Right cardiac atrium (tissue), 5 donors: ENCODE measurements at regions not wholly inside any gene's neighbourhood (a gene's known extent, or its start where the extent isn't known, plus 50 kb on each side); places are given as distances from the start of the nearest gene placed in this dataset.

Experiments used
- ATAC-seq, 2 donors: fragments of 200-7000 bp; cut with Tn5 transposase; one replicate each; pipeline versions ENCODE4 v1.8.0 to v1.9.1; 2020; ENCODE audit warnings: moderate library complexity in 2 of 2, mild to moderate bottlenecking in 1 of 2
- DNase-seq, 3 donors: peaks; one replicate each; pipeline ENCODE4 v3.0.0-alpha.2; 2020
- H3K27ac ChIP-seq: one replicate; pipeline ENCODE4 v1.5.1; 2013; ENCODE audit warnings: mild to moderate bottlenecking, low read length, control low read depth, moderate library complexity
- H3K27me3 ChIP-seq: one replicate; pipeline ENCODE4 v1.6.1; 2013; ENCODE audit not compliant: control insufficient read depth, insufficient read depth
- H3K4me1 ChIP-seq: one replicate; pipeline ENCODE4 v1.6.1; 2013; ENCODE audit warnings: low read length; ENCODE audit not compliant: control insufficient read depth, insufficient read depth
- H3K4me3 ChIP-seq: one replicate; pipeline ENCODE4 v1.5.1; 2013; ENCODE audit warnings: low read length, control low read depth
- H3K9me3 ChIP-seq: one replicate; pipeline ENCODE4 v1.6.1; 2013; ENCODE audit warnings: low read length; ENCODE audit not compliant: control insufficient read depth
- WGBS: extraction: QIAGEN DNeasy Blood & Tissue Kit; methylation state at CpG from one replicate; pipeline ENCODE4 v1.1.7; 2013; 5-methylcytosine and 5-hydroxymethylcytosine counted together
- intact Hi-C, 4 donors: fragments of 100-400 bp; cut with DNase I; formaldehyde crosslinking; loops; one replicate each; pipeline versions ENCODE4 v1.11.0 to v1.14.0; 2022 to 2023
- donor health status: healthy with polysubstance abuse.
- donor health status: DM: no; HTN: yes; CAD: no.
- donor health status: DM: no; HTN: no; CAD: no.
- donor health status: DM: no; HTN: yes; CAD: no; lungs with severe emphysema.
- donor health status: DM: yes; HTN: yes; CAD: no.

DNA sequence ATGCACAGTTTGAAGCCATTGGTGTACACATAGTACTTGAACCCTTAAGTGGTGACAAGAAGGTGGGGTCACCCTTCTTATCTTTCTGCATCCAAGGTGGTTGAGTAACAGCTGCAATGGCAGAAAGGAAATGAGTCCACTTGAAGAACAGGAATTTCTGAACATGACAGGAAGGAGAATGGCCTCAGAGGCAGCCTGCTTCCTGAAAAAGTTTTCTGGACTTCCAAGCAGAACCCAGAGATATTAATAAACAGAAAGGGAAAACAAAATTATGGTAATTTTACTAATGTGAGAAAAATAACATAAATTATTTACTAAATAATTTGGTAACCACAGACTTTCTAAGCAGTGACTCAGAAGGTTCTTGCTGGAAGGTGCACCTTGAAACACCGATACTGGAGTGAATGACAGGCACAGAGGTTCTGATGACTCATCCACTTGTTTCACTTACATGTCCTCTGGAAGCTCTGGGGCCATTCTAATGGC is 119.9 kb upstream of the HS3ST1 start:
- intact Hi-C loops: no loop called here
- no peak for ATAC-seq
- no peak overlapping the region for H3K27ac ChIP-seq
- no peak overlapping the region for H3K4me3 ChIP-seq
- 59% methylated on average over 1 of the region's 1 CpG for WGBS
- no peak for DNase-seq
- H3K4me1 ChIP-seq: peaks cover 6% of the 10 kb centered on the region
- H3K27me3 ChIP-seq: no peaks in the 10 kb centered on the region
- no peaks in the 10 kb centered on the region for H3K9me3 ChIP-seq

GRCh38 chr4:11546391-11547175 is 117.9 kb upstream of the HS3ST1 start:
- peaks cover 6% of the 10 kb centered on the region for H3K4me1 ChIP-seq
- no peaks in the 10 kb centered on the region for H3K9me3 ChIP-seq
- ATAC-seq (no peak), DNase-seq (no peak)
- WGBS: 97% methylated on average over 1 of the region's 1 CpG
- no peaks in the 10 kb centered on the region for H3K27me3 ChIP-seq
- intact Hi-C loops: no loop called here
- no peak overlapping the region for H3K4me3 ChIP-seq
- no peak overlapping the region for H3K27ac ChIP-seq

DNA sequence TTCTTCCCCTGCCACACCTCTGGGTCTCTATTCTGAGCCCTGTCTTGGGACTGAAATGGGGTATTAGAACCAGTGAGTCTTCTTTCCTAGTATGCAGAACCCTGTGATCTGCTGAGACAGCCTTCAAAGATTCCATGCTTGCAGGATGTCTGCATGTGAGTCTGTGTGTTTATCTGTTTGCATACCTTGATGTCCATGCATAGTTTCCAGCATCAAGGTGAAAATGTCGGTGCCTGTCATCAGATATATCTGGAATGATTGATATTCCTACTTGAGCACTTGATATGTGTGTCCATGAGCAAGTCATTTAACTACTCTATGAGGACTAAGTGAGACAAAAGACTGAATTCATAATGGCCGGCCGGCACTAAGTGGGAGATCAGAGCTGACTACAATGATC is 117.0 kb upstream of the HS3ST1 start:
- no peaks in the 10 kb centered on the region for H3K9me3 ChIP-seq
- ATAC-seq: no peak

GRCh38 chr4:11544211-11544610 is 115.5 kb upstream of the HS3ST1 start:
- H3K27me3 ChIP-seq: no peaks in the 10 kb centered on the region

More for the DNA sequence above, 117.0 kb upstream of the HS3ST1 start:
- Histone ChIP-seq H3K4me1 (peaks cover 6% of the 10 kb centered on the region), H3K27ac (no peak overlapping the region), H3K27me3 (no peaks in the 10 kb centered on the region), H3K4me3 (no peak overlapping the region)
- no peak for DNase-seq
- 83% methylated on average over 3 of the region's 3 CpGs for WGBS
- intact Hi-C loops: no loop called here

DNA sequence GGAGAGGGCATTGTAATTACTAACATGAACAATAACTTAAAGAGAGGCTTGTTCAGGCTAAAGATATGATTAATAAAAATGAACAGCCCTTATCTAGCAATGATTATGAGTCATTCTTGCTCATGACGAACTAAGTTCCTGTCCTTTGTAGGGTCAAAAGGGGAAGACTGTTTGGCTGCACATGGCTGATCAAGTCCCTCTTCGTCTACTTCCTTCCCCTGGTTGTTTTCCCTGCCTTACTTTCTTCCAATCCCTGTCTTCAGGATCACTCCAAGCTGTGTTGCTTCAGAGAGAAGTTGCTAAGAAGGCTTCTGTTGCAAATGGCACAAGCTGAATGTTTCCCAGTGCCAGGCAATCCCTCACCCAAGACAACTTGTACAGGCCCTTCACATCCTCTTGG is 115.0 kb upstream of the HS3ST1 start:
- intact Hi-C loops: no loop called here
- ATAC-seq (peak; percentile 72 to 85), DNase-seq (no peak)
- Histone ChIP-seq H3K4me1 (peaks cover 6% of the 10 kb centered on the region), H3K27ac (peak overlapping the region; percentile 37), H3K4me3 (no peak overlapping the region), H3K27me3 (no peaks in the 10 kb centered on the region), H3K9me3 (no peaks in the 10 kb centered on the region)
- WGBS: 10% methylated on average over 2 of the region's 2 CpGs

More at GRCh38 chr4:11544211-11544610, 115.5 kb upstream of the HS3ST1 start:
- no peak for ATAC-seq
- Histone ChIP-seq H3K9me3 (no peaks in the 10 kb centered on the region), H3K27ac (no peak overlapping the region), H3K4me1 (peaks cover 6% of the 10 kb centered on the region), H3K4me3 (no peak overlapping the region)
- intact Hi-C loops: no loop called here
- no peak for DNase-seq

- no peak for DNase-seq
- Histone ChIP-seq H3K27me3 (no peaks in the 10 kb centered on the region), H3K4me1 (peaks cover 6% of the 10 kb centered on the region), H3K4me3 (no peak overlapping the region), H3K9me3 (no peaks in the 10 kb centered on the region), H3K27ac (no peak overlapping the region)
- no peak for ATAC-seq
- 86% methylated on average over 2 of the region's 2 CpGs for WGBS
- intact Hi-C loops: no loop called here
Observed at GRCh38 chr4:11542952-11543351, 114.3 kb upstream of the HS3ST1 start.

DNA sequence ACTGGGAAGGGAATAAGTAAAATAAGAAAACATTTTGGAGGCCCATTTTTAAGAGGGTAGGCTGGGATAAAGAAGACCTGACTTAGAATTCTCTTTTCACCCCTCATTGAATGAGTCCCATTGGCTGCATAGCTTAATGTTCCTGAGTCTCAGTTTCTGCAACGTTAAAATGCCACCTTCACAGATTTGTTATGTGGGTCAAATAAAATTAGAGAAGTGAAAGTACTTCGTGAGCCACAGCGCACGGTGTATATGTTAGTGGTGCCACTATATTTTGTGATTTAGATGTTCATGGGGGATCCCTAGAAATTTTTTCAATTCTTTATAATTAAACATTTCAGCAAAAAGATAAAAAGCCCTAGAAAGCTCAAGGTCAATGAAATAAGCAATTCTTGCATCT is 109.2 kb upstream of the HS3ST1 start:
- 75% methylated on average over 4 of the region's 4 CpGs for WGBS
- Histone ChIP-seq H3K4me3 (no peak overlapping the region), H3K27ac (no peak overlapping the region), H3K27me3 (no peaks in the 10 kb centered on the region), H3K4me1 (no peaks in the 10 kb centered on the region), H3K9me3 (no peaks in the 10 kb centered on the region)
- no peak for DNase-seq
- ATAC-seq: no peak
- intact Hi-C loops: no loop called here

DNA sequence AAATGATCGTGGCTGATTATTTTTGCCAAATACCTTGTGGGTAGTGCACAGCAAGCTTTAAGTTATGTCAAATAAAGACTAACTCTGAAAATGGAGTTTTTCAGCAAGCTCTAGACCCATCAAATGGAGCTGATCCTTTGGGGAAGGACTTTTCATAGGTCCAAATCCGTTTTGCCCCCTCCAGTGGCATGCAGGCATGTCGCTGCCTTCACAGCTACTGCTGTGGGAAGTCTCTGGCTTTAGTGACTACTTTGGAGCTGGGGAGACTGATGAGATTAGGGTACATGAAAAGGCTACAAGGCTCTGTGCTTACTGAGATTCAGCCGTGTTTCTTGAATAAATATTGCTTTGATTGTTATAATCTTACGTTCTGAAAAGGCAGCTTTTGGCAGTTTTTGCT is 106.6 kb upstream of the HS3ST1 start:
- no peak overlapping the region for H3K4me3 ChIP-seq
- no peaks in the 10 kb centered on the region for H3K27me3 ChIP-seq
- no peak overlapping the region for H3K27ac ChIP-seq
- no peak for ATAC-seq
- peaks cover 2% of the 10 kb centered on the region for H3K9me3 ChIP-seq
- no peaks in the 10 kb centered on the region for H3K4me1 ChIP-seq
- 84% methylated on average over 5 of the region's 5 CpGs for WGBS
- intact Hi-C loops: no loop called here
- DNase-seq: no peak

DNA sequence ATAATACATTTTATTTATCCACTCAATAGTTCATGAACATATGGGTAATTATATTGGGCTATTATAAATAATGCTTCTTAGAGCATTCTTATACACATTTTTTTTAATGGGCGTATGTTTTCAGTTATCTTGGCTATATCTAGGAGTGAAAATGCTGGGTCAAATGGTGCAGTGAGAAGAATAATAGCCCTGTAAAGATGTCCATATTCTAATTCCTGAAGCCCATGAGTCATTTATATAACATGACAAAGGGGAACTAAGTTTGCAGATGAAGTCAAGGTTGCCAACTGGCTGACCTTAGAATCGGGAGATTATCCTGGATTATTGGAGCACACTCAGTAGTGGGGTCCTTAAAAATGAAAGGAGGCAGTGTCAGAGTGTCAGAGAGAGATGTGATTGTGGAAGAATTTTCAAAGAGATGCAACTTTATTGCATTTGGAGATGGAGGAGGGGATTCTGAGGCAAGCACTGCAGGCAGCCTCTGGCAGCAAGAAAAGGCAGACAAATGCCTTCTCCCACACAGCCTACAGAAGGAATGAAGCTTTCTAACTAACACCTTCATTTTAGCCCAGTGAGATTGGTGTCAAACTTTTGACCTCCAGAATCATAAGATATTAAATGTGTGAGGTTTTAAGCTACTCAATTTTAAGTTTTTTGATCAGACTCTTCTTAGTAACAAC is 106.1 kb upstream of the HS3ST1 start:
- WGBS: 39% methylated on average over 2 of the region's 2 CpGs

GRCh38 chr4:11532138-11532537 is 103.4 kb upstream of the HS3ST1 start:
- H3K27ac ChIP-seq: no peak overlapping the region
- ATAC-seq: no peak
- no peaks in the 10 kb centered on the region for H3K27me3 ChIP-seq
- H3K9me3 ChIP-seq: peaks cover 2% of the 10 kb centered on the region
- H3K4me1 ChIP-seq: no peaks in the 10 kb centered on the region
- intact Hi-C loops: no loop called here
- no peak for DNase-seq
- WGBS: 66% methylated on average over 2 of the region's 2 CpGs
- H3K4me3 ChIP-seq: no peak overlapping the region

More for the DNA sequence above, 106.1 kb upstream of the HS3ST1 start:
- no peak overlapping the region for H3K4me3 ChIP-seq
- ATAC-seq (no peak), DNase-seq (no peak)
- no peaks in the 10 kb centered on the region for H3K27me3 ChIP-seq
- peaks cover 2% of the 10 kb centered on the region for H3K9me3 ChIP-seq
- intact Hi-C loops: no loop called here
- H3K27ac ChIP-seq: no peak overlapping the region
- no peaks in the 10 kb centered on the region for H3K4me1 ChIP-seq

DNA sequence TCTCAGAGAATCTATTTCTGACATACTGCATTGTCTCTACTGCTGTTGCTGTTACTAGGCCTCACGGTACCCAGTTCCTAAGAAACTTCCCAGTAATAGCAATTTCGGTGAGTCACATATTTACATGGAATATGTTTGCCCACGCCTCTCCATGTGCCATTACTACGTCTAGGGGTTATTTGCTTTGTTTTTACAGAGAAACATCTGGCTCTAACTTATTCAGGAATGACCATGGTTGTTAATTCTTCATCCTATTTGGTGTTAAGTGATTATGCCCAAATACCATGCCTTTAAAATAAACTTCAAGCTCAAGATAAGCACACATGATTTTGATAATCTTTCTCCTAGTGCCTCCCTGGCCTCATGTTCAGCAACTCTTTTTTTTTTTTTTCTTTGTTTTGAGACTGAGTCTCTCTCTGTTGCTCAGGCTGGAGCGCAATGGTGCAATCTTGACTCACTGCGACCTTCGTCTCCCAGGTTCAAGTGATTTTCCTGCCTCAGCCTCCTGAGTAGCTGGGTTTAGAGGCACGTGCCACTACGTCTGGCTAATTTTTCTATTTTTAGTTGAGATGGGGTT is 101.0 kb upstream of the HS3ST1 start:
- H3K27ac ChIP-seq: no peak overlapping the region

More for the DNA sequence above, 101.0 kb upstream of the HS3ST1 start:
- H3K27me3 ChIP-seq: no peaks in the 10 kb centered on the region
- ATAC-seq: no peak
- WGBS: 70% methylated on average over 9 of the region's 9 CpGs
- H3K4me1 ChIP-seq: no peaks in the 10 kb centered on the region
- no peak for DNase-seq
- peaks cover 2% of the 10 kb centered on the region for H3K9me3 ChIP-seq
- intact Hi-C loops: no loop called here
- no peak overlapping the region for H3K4me3 ChIP-seq
